Liver (tissue), 3 donors: ENCODE measurements at regions not wholly inside any gene's neighbourhood (a gene's known extent, or its start where the extent isn't known, plus 50 kb on each side); places are given as distances from the start of the nearest gene placed in this dataset.

Experiments used
- CTCF ChIP-seq: fragments of 150-350 bp; IDR thresholded peaks from 2 replicates; pipeline ENCODE4 v1.5.1; 2017; ENCODE audit warnings: improper control_type of control experiment, low read depth, low read length; ENCODE audit not compliant: missing input control
- EGR1 ChIP-seq, 2 donors: IDR thresholded peaks; 2 replicates each; pipeline ENCODE4 v1.6.1; 2016 to 2018; ENCODE audit warnings: antibody characterized with exemption in 2 of 2, low read depth in 2 of 2
- MAX ChIP-seq: IDR thresholded peaks from 2 replicates; pipeline ENCODE4 v1.6.1; 2016; ENCODE audit warnings: antibody characterized with exemption
- RAD21 ChIP-seq, 2 donors: IDR thresholded peaks; 2 replicates each; pipeline ENCODE4 v1.6.1; 2016; ENCODE audit warnings: antibody characterized with exemption in 2 of 2, mild to moderate bottlenecking in 2 of 2
- RXRA ChIP-seq, 2 donors: IDR thresholded peaks; 2 replicates each; pipeline ENCODE4 v1.6.1; 2017 to 2018; ENCODE audit warnings: antibody characterized with exemption in 2 of 2, mild to moderate bottlenecking in 1 of 2
- TAF1 ChIP-seq: conservative IDR thresholded peaks from 2 replicates; pipeline ENCODE4 v1.6.1; 2016; ENCODE audit warnings: antibody characterized with exemption, mild to moderate bottlenecking
- donor health status: healthy.
- donor health status: healthy.

GRCh38 chr1:221328371-221328770 lies 413.5 kb downstream of the DUSP10 start:
- TF ChIP-seq TAF1 = no peak
- TF ChIP-seq CTCF = no peak
- no peak for TF ChIP-seq RAD21 (IDR thresholded peaks at IDR 0.05)
- TF ChIP-seq RXRA (IDR thresholded peaks at IDR 0.05) = no peak
- TF ChIP-seq MAX = no peak
- TF ChIP-seq EGR1 (IDR thresholded peaks at IDR 0.05; ENCODE audit: low read depth in 2 of 2) = no peak
